HG02610 (cell line): ENCODE measurements at regions not wholly inside any gene's neighbourhood (a gene's known extent, or its start where the extent isn't known, plus 50 kb on each side); places are given as distances from the start of the nearest gene placed in this dataset.

Source experiments
- ATAC-seq: cut with Tn5 transposase; IDR thresholded peaks from one replicate; pipeline ENCODE4 v1.9.1; 2021; ENCODE audit warnings: mild to moderate bottlenecking, moderate library complexity; ENCODE audit not compliant: unreplicated experiment

DNA sequence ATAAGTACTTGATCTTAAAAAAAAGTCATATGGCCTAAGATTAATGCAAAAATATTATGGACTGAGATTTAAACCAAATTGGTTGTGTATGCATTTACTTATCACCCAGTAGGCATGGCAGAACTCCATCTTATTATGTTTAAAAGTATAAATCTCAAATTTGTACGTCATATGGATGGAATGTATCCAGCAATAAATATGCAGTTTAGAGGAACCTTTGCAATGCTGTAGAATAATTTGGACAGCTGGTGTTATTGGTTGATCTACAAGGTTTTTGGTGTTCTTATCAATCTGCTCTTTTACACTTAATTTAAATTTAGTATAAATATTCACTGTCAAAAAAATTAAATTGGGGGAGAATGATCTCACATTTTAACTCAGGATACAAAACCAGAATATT lies 640.2 kb downstream of the SATB2 start:
- ATAC-seq: no peak

DNA sequence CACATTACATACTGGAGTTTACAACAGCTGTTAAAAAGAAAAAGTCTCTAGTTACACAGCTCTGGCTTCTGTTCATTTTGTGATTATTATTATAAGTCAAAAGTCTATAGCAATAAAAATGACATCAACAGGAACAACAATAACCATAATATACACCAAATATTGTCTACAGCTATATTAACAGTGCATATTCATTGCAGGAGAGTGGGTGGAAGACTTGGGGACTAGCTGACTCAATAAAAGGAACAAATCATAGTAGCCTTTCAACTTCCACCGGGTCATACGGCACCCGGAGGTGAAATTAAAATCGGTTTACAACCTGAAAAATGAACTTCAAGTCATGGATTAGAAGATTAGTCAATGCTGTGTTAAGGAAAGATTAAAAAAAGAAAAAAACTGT lies 642.1 kb downstream of the SATB2 start:
- no peak for ATAC-seq

GRCh38 chr2:198811198-198811597 lies 646.5 kb downstream of the SATB2 start:
- ATAC-seq: no peak

- ATAC-seq: no peak
These were observed 647.8 kb downstream of the SATB2 start for GRCh38 chr2:198809976-198810375.

DNA sequence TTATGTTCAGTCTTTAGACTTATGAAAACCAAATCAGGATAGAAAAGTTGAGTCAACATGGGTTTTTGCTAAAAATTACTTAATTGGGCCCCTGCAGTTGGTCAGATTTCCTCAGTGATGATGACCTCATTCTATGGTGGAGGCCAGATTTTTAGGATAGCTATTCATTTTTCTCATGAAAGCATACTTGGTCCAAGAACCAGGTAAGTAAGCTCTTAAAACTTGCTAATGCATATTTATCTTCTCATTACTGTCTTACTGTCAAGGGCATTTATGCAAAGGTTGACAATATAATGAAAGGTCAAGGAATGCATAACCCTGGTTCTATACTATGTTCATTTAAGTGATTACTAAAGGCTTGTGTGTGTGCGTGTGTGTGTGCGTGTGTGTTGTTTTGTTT lies 650.6 kb downstream of the SATB2 start:
- ATAC-seq: no peak

GRCh38 chr2:198795419-198795818 lies 662.3 kb downstream of the SATB2 start:
- no peak for ATAC-seq

DNA sequence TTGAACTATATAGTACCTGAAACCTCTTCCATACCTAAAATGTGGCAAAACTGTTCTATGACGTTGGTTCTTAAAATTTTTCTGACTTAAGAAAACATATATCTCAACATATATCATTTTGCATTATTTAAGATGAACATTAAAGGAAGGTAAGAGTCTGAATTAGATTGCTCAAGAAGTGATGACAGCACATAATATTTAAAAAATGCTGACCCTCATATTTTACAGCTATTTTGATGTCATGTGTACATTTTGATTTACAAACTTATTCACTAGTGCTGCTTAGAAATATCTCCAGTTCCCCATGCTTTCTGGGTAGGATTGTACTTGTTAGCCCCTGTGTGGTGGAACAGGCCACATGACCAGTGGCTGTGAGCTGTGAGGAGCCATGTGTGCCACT lies 666.1 kb downstream of the SATB2 start:
- no peak for ATAC-seq

DNA sequence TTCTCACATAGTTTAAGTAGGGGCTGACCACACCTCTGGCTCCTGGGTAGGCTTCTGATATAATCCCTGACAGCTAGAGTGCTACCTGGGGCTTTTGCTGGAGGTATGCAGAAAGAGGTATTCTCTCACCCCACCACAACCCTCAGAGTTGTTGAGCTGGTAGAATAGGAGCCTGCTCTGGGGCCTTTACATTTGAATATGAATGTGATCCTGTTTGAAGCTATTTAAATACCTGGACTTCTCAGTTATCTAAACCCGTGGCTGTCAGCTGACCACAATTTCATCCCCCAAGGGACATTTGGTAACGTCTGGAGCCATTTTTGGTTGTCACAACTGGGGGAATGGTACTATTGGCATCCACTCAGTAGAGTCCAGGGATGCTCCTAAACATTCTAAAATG lies 669.1 kb downstream of the SATB2 start:
- ATAC-seq: no peak

GRCh38 chr2:198782734-198783133 lies 675.0 kb downstream of the SATB2 start:
- ATAC-seq: no peak

DNA sequence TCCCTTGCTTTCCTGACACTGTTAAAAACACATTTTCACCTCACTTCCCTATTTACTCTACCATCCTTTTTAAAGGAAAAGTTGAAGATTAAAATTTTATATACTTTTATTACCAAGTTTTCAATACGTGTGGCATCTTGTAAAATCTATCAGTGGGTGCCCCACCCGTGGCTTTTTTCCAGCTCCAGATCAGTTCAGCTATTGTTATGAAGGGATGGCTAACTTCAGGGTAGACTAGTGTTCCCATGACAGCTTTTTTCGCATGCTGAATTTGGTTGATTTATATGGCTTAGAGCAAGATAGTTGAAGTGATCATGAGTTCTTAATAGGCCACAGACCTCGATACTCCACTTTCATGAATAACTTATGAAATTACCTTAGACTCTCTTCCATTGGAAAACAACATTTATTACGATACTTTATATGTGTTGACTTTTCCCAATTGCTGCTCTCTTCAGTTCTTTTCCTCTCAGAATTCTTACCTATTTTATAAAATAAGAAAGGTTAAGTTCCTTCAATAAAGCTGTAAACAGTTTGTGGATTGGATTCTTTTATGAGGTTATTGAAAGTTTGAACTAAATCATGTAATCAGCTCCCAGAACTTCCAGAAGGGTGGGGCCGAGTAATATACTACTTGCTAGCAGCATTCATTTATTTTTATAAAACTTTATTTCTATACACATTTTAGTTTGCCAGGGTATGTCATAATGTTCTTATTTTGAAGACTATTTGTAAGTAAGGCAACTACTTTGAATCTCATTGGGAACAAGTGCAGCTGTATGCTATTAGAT lies 680.9 kb downstream of the SATB2 start:
- ATAC-seq: no peak

DNA sequence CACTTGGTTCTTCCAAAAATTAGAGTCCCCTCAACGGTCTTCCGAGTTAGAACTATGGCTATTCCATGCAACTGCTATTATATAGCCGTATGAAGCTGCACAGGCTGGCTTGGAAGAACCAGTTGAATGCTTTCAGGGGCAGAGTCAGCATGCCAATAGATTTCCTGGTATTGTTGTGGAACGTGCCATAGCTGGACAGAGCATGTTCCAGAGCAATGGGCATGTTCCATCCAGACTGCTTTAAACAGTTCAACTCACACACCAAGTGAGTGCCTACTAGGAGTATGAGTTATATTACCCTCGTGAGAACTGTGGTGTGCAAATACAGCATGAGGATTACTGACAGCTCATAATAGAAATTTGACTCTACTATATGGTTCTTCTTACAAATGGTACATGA lies 682.0 kb downstream of the SATB2 start:
- no peak for ATAC-seq

- no peak for ATAC-seq
These were observed 683.2 kb downstream of the SATB2 start for GRCh38 chr2:198774576-198774975.

DNA sequence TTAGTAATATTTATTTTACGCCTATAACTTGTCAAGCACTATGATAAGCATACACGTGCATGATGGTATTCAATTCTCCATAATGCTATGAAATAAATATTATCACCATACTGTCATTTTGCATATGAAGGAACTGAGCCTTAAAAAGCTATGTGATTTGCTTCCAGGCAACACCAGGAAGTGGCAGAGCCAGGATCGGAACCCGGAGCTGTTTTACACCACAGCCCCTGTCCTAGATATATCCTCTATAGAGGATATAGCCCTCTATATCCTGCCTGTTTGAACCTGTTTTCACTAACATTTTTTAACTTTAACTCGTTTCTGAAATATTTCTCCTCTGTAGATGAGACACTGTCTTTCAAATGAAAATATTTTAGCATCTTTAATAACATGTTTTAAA lies 690.0 kb downstream of the SATB2 start:
- ATAC-seq: no peak

DNA sequence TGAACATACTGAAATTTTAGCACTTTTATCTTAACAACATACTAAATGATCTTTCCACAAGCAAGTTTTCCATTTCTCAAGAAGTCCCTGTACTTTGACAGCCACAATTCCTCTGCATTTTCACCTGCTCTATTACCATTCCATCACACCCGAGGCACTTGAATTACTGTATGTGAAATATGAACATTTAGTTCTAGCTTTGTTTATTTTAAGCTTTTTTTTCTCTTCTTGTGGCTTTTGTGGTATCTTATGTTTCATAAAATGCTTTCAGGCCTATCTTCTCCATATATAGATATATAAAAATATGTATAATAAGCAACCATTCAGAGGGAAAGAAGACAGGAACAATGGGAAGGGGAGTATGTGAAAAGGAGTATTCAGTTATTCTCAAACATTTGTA lies 693.9 kb downstream of the SATB2 start:
- no peak for ATAC-seq

DNA sequence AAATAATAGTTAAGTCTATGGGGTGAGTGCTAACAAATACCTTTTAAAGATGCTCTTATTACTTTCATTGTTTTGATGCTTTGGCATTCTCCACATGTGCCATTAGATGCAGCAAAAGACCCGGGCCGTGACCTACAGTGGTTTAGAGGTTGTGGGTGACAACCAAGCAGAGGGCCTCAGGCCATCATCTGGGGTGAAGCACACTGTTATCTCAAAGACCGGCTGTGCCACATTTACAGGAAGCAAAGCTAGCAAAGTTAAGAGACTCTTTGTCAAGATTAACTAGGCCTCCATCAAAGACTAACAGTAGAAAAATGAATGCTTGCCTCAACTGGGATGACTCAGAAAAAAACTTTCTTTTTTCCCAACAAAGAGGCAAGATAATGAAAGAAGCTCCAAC lies 695.3 kb downstream of the SATB2 start:
- no peak for ATAC-seq

- no peak for ATAC-seq
These were observed 700.7 kb downstream of the SATB2 start for GRCh38 chr2:198757069-198757468.

- no peak for ATAC-seq
These were observed 701.6 kb downstream of the SATB2 start for GRCh38 chr2:198756166-198756565.

DNA sequence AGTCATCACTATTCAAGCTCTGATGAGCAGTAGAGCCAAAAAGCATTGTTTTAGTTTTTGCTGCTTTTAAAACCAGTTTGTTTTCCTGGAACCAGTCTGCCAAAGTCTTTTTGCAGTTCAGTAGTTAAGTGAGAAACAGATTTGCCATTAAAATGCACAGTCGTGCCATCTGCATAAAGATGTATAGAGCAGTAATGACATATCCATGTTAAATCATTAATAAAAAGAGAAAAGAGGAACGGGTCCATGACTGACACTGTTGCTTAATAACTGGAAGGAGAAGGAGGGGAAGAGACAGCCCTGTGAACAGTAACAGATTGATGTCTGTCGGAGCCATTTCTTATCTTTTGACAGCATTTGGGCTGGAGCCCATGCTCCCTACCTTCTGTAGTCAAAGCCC lies 704.6 kb downstream of the SATB2 start:
- no peak for ATAC-seq

GRCh38 chr2:198749364-198749763 lies 708.4 kb downstream of the SATB2 start:
- ATAC-seq: no peak

DNA sequence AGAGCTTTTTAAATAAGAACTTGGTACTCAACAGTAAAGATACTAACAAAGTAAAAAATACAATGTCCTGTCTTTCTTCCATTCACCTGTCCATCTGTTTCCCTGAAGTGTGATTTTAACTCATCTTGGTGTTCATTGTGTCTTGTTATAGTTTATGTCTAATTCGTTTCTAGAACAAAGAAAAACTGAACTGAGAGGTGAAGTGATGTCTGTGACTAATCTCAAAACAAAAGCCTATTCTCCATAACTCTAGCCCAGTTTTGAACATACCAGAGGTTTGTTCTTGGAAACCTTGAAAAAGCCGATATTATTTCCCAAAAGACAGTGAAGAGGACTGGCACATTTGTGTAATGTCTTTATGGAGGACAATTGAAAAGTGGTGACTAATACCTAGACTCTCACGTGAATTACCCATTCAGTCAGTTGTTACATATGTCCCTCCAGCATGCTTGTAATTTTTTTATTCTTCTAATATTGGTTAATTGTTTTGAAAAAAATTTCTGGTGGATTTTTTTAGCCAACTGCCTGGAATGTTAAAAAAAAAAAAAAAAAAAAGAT lies 725.8 kb downstream of the SATB2 start:
- no peak for ATAC-seq

DNA sequence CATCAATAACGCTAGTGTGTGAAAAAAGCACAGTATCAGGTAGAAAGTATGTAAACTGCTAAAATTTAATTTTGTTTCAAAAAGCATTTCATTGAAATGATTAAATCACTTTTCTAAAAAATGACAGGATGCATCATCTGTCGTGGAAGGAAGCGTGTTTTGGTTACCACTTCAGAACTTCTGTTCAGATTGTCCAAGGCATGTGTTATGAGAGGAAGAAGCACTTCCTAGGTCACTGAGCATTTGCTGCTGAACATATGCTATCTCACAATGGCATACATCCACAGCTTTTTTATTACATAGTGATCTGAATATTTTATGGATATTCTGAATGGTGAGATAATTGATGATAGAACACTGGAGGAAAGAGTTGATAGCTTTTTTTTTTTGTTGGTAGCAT lies 737.5 kb downstream of the SATB2 start:
- no peak for ATAC-seq

GRCh38 chr2:198717451-198717850 lies 740.3 kb downstream of the SATB2 start:
- no peak for ATAC-seq

- no peak for ATAC-seq
These were observed 742.4 kb downstream of the SATB2 start for GRCh38 chr2:198715302-198715835.
